SK-N-SH treated with all-trans-retinoic acid at 6 μM for 48 hours (cell line): ENCODE measurements at regions not wholly inside any gene's neighbourhood (a gene's known extent, or its start where the extent isn't known, plus 50 kb on each side); places are given as distances from the start of the nearest gene placed in this dataset.

Experiments used
- ATAC-seq: fragments of 200-7000 bp; cut with Tn5 transposase; 3 replicates; pipeline ENCODE4 v1.9.1; 2020; ENCODE audit warnings: mild to moderate bottlenecking, moderate library complexity
- ARNTL ChIP-seq: fragments of 450-650 bp; formaldehyde crosslinking; IDR thresholded peaks from 2 replicates; pipeline ENCODE4 v1.5.0; 2020; ENCODE audit warnings: low read depth, mild to moderate bottlenecking, moderate library complexity, borderline replicate concordance
- BACH2 ChIP-seq: fragments of 250-450 bp; sonication (Bioruptor Pico); IDR thresholded peaks from 2 replicates; pipeline ENCODE4 v1.9.0; 2021; ENCODE audit warnings: mild to moderate bottlenecking, borderline replicate concordance
- ESRRG ChIP-seq: fragments of 250-450 bp; sonication (Bioruptor Pico); IDR thresholded peaks from 2 replicates; pipeline ENCODE4 v1.6.1; 2021; ENCODE audit warnings: mild to moderate bottlenecking
- GLIS3 ChIP-seq: fragments of 250-450 bp; sonication (Bioruptor Pico); IDR thresholded peaks from 2 replicates; pipeline ENCODE4 v1.5.0; 2020; ENCODE audit warnings: mild to moderate bottlenecking, moderate library complexity
- ISL1 ChIP-seq: fragments of 250-450 bp; sonication (Bioruptor Pico); IDR thresholded peaks from 2 replicates; pipeline ENCODE4 v2.1.2; 2022; ENCODE audit warnings: mild to moderate bottlenecking, moderate library complexity
- OSR1 ChIP-seq: fragments of 250-450 bp; sonication (Bioruptor Pico); IDR thresholded peaks from 2 replicates; pipeline ENCODE4 v1.8.0; 2022; ENCODE audit warnings: moderate library complexity, mild to moderate bottlenecking, inconsistent platforms
- TCF4 ChIP-seq: fragments of 250-450 bp; sonication (Bioruptor Pico); IDR thresholded peaks from 2 replicates; pipeline ENCODE4 v1.8.0; 2021; ENCODE audit warnings: mild to moderate bottlenecking, moderate library complexity, borderline replicate concordance
- TOX ChIP-seq: fragments of 250-450 bp; sonication (Bioruptor Pico); IDR thresholded peaks from 2 replicates; pipeline ENCODE4 v1.8.0; 2021; ENCODE audit warnings: mild to moderate bottlenecking, moderate library complexity, borderline replicate concordance
- ZC3H10 ChIP-seq: fragments of 250-450 bp; sonication (Bioruptor Pico); IDR thresholded peaks from 2 replicates; pipeline ENCODE4 v1.5.1; 2021; ENCODE audit warnings: mild to moderate bottlenecking, moderate library complexity
- ZFP3 ChIP-seq: fragments of 250-450 bp; sonication (Bioruptor Pico); IDR thresholded peaks from 2 replicates; pipeline ENCODE4 v1.5.0; 2020; ENCODE audit warnings: mild to moderate bottlenecking, moderate library complexity
- ZFP30 ChIP-seq: fragments of 450-650 bp; formaldehyde crosslinking; IDR thresholded peaks from 2 replicates; pipeline ENCODE4 v1.5.0; 2022; ENCODE audit warnings: mild to moderate bottlenecking, moderate library complexity
- ZNF565 ChIP-seq: fragments of 450-650 bp; formaldehyde crosslinking; conservative IDR thresholded peaks from 2 replicates; pipeline ENCODE4 v1.5.0; 2020; ENCODE audit warnings: low read depth, mild to moderate bottlenecking, moderate library complexity
- ZNF70 ChIP-seq: fragments of 450-650 bp; formaldehyde crosslinking; IDR thresholded peaks from 2 replicates; pipeline ENCODE4 v1.5.0; 2020; ENCODE audit warnings: mild to moderate bottlenecking, moderate library complexity
- ZNF8 ChIP-seq: fragments of 450-650 bp; formaldehyde crosslinking; IDR thresholded peaks from 2 replicates; pipeline ENCODE4 v1.5.0; 2020; ENCODE audit warnings: mild to moderate bottlenecking, moderate library complexity
- TF ChIP-seq, protein P1 (sequence below): fragments of 250-450 bp; sonication (Bioruptor Pico); IDR thresholded peaks from 2 replicates; pipeline ENCODE4 v1.8.0; 2020; ENCODE audit warnings: mild to moderate bottlenecking, moderate library complexity, borderline replicate concordance
- TF ChIP-seq, protein P2 (sequence below): fragments of 250-450 bp; sonication (Bioruptor Pico); IDR thresholded peaks from 2 replicates; pipeline ENCODE4 v1.5.1; 2020; ENCODE audit warnings: low read depth, mild to moderate bottlenecking, moderate library complexity
- TF ChIP-seq, protein P3 (sequence below): fragments of 250-450 bp; sonication (Bioruptor Pico); IDR thresholded peaks from 2 replicates; pipeline ENCODE4 v1.5.0; 2020; ENCODE audit warnings: mild to moderate bottlenecking, moderate library complexity
- TF ChIP-seq, protein P4 (sequence below): fragments of 250-450 bp; sonication (Bioruptor Pico); IDR thresholded peaks from 2 replicates; pipeline ENCODE4 v1.5.1; 2021; ENCODE audit warnings: mild to moderate bottlenecking, moderate library complexity
- TF ChIP-seq, protein P5 (sequence below): fragments of 250-450 bp; sonication (Bioruptor Pico); IDR thresholded peaks from 2 replicates; pipeline ENCODE4 v1.8.0; 2021; ENCODE audit warnings: low read depth, mild to moderate bottlenecking, moderate library complexity, borderline replicate concordance

DNA sequence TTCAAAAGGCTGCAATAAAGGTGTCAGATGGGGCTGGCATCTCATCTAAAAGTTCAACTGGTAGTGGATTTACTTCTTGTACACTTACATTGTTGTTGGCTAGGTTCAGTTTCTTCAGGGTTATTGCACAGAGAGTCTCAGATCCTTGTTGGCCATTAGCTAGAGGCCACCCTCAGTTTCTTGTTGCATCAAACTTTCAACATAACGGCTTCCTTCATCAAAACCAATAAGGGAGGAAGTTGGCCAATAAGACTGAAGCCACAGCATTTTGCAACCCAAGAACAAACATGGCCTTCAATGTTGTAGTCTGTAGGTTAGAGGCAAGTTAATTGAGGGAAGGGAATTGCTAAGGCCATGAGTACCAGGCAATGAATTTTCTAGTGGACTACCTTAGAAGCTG is 218.0 kb downstream of the ZBBX start:
- no peak for TF ChIP-seq ZC3H10 (CRISPR knock-in tag)
- TF ChIP-seq, protein P1, sequence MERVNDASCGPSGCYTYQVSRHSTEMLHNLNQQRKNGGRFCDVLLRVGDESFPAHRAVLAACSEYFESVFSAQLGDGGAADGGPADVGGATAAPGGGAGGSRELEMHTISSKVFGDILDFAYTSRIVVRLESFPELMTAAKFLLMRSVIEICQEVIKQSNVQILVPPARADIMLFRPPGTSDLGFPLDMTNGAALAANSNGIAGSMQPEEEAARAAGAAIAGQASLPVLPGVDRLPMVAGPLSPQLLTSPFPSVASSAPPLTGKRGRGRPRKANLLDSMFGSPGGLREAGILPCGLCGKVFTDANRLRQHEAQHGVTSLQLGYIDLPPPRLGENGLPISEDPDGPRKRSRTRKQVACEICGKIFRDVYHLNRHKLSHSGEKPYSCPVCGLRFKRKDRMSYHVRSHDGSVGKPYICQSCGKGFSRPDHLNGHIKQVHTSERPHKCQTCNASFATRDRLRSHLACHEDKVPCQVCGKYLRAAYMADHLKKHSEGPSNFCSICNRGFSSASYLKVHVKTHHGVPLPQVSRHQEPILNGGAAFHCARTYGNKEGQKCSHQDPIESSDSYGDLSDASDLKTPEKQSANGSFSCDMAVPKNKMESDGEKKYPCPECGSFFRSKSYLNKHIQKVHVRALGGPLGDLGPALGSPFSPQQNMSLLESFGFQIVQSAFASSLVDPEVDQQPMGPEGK (CRISPR knock-in tag) = no peak
- TF ChIP-seq ZNF8 (CRISPR knock-in tag) = no peak
- no peak for TF ChIP-seq ZNF70 (CRISPR knock-in tag)
- TF ChIP-seq ZFP3 = no peak
- TF ChIP-seq, protein P2, sequence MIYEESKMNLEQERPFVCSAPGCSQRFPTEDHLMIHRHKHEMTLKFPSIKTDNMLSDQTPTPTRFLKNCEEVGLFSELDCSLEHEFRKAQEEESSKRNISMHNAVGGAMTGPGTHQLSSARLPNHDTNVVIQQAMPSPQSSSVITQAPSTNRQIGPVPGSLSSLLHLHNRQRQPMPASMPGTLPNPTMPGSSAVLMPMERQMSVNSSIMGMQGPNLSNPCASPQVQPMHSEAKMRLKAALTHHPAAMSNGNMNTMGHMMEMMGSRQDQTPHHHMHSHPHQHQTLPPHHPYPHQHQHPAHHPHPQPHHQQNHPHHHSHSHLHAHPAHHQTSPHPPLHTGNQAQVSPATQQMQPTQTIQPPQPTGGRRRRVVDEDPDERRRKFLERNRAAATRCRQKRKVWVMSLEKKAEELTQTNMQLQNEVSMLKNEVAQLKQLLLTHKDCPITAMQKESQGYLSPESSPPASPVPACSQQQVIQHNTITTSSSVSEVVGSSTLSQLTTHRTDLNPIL (CRISPR knock-in tag) = no peak
- no peak for TF ChIP-seq ISL1 (CRISPR knock-in tag)
- no peak for TF ChIP-seq OSR1 (CRISPR knock-in tag)
- no peak for TF ChIP-seq BACH2 (CRISPR knock-in tag)
- no peak for TF ChIP-seq TCF4
- TF ChIP-seq, protein P3, sequence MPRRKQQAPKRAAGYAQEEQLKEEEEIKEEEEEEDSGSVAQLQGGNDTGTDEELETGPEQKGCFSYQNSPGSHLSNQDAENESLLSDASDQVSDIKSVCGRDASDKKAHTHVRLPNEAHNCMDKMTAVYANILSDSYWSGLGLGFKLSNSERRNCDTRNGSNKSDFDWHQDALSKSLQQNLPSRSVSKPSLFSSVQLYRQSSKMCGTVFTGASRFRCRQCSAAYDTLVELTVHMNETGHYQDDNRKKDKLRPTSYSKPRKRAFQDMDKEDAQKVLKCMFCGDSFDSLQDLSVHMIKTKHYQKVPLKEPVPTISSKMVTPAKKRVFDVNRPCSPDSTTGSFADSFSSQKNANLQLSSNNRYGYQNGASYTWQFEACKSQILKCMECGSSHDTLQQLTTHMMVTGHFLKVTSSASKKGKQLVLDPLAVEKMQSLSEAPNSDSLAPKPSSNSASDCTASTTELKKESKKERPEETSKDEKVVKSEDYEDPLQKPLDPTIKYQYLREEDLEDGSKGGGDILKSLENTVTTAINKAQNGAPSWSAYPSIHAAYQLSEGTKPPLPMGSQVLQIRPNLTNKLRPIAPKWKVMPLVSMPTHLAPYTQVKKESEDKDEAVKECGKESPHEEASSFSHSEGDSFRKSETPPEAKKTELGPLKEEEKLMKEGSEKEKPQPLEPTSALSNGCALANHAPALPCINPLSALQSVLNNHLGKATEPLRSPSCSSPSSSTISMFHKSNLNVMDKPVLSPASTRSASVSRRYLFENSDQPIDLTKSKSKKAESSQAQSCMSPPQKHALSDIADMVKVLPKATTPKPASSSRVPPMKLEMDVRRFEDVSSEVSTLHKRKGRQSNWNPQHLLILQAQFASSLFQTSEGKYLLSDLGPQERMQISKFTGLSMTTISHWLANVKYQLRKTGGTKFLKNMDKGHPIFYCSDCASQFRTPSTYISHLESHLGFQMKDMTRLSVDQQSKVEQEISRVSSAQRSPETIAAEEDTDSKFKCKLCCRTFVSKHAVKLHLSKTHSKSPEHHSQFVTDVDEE = no peak
- TF ChIP-seq ESRRG = no peak
- TF ChIP-seq, protein P4, sequence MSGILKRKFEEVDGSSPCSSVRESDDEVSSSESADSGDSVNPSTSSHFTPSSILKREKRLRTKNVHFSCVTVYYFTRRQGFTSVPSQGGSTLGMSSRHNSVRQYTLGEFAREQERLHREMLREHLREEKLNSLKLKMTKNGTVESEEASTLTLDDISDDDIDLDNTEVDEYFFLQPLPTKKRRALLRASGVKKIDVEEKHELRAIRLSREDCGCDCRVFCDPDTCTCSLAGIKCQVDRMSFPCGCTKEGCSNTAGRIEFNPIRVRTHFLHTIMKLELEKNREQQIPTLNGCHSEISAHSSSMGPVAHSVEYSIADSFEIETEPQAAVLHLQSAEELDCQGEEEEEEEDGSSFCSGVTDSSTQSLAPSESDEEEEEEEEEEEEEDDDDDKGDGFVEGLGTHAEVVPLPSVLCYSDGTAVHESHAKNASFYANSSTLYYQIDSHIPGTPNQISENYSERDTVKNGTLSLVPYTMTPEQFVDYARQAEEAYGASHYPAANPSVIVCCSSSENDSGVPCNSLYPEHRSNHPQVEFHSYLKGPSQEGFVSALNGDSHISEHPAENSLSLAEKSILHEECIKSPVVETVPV (CRISPR knock-in tag) = no peak
- no peak for TF ChIP-seq ARNTL
- no peak for TF ChIP-seq TOX (CRISPR knock-in tag)
- no peak for TF ChIP-seq ZNF565 (CRISPR knock-in tag)
- TF ChIP-seq, all 23 proteins: peak for 0
- ATAC-seq = no peak

DNA sequence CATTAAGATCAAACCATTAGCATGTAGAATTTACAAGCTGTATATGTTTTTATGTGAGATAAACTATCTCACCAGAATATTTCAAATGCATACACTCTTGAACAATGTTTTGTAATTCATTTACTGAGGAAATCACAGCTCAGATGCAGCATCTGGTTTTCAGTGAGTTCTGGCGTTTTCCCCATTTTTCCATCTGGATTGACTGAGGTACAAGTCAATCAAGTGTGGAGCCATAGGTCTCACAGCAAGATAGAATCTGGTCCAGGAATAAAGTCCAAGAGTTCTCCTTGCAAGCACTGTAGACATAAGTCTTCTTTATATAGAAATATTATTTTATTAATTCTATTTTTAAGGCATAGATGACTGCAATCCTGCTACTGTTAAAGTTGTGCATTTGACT is 219.3 kb downstream of the ZBBX start:
- no peak for ATAC-seq
- TF ChIP-seq ARNTL (no peak), GLIS3 (CRISPR knock-in tag) (no peak), ZNF70 (CRISPR knock-in tag) (no peak), ZFP30 (CRISPR knock-in tag) (no peak), TOX (CRISPR knock-in tag) (no peak)

DNA sequence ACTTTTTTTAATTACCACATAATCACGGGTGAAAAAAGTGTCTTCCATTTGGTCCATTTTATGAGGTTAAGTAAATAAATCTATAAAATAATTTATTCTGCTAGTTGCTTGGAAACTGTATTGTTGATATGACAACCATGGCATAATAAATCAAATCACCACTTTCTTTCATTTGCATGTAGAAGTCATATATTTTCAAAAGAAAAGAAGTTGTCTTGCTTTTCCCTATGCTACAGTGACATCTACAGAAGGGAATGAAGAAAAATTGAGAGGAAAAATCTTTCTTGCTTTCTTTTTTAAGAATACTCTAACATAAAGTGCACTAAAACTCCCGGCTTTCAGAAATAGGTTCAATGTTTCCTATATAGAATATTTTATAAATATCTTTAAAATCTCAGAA is 228.5 kb downstream of the ZBBX start:
- no peak for ATAC-seq

More for the DNA sequence above, 228.5 kb downstream of the ZBBX start:
- TF ChIP-seq, protein P4 (CRISPR knock-in tag) = no peak
- TF ChIP-seq, protein P5, sequence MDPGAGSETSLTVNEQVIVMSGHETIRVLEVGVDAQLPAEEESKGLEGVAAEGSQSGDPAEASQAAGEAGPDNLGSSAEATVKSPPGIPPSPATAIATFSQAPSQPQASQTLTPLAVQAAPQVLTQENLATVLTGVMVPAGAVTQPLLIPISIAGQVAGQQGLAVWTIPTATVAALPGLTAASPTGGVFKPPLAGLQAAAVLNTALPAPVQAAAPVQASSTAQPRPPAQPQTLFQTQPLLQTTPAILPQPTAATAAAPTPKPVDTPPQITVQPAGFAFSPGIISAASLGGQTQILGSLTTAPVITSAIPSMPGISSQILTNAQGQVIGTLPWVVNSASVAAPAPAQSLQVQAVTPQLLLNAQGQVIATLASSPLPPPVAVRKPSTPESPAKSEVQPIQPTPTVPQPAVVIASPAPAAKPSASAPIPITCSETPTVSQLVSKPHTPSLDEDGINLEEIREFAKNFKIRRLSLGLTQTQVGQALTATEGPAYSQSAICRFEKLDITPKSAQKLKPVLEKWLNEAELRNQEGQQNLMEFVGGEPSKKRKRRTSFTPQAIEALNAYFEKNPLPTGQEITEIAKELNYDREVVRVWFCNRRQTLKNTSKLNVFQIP = no peak
- TF ChIP-seq GLIS3 (CRISPR knock-in tag) (no peak), ISL1 (CRISPR knock-in tag) (no peak)
- TF ChIP-seq, all 23 proteins: peak for 0
